ENCODE measurements at regions not wholly inside any gene's neighbourhood (a gene's known extent, or its start where the extent isn't known, plus 50 kb on each side); places are given as distances from the start of the nearest gene placed in this dataset.

GRCh38 chr2:146777181-146777580 lies 1067.6 kb upstream of the ACVR2A start:
- intact Hi-C loops (cut with DNase I, micrococcal nuclease): no loop called here
- ATAC-seq (ENCODE audit: poor library complexity): no peak
- H3K4me3 Mint-ChIP-seq: no peak overlapping the region
- no peaks in the 10 kb centered on the region for H3K36me3 Mint-ChIP-seq (ENCODE audit: low read depth)
- DNase-seq: no peak
- Histone ChIP-seq H3K27me3 (ENCODE audit: control insufficient read depth in 1 of 2, insufficient read depth in 2 of 2, low read length in 2 of 2) (no peaks in the 10 kb centered on the region), H3K4me3 (ENCODE audit: low read length) (no peak overlapping the region), H3K27ac (ENCODE audit: low read depth in 1 of 2, low read length in 2 of 2) (no peak overlapping the region), H3K36me3 (ENCODE audit: insufficient read depth, low read length) (no peaks in the 10 kb centered on the region), H3K4me1 (ENCODE audit: insufficient read depth, low read length) (no peaks in the 10 kb centered on the region), H3K9me3 (ENCODE audit: control insufficient read depth in 1 of 2, insufficient read depth in 1 of 2, low read length in 2 of 2) (no peaks in the 10 kb centered on the region)
- no peaks in the 10 kb centered on the region for H3K27me3 Mint-ChIP-seq
- POLR2A ChIA-PET: no interaction called here
- TF ChIP-seq CTCF (IDR thresholded peaks at IDR 0.05): no peak
- CTCF ChIA-PET: no interaction called here
- no peaks in the 10 kb centered on the region for H3K4me1 Mint-ChIP-seq (ENCODE audit: low read depth)
- no peaks in the 10 kb centered on the region for H3K9me3 Mint-ChIP-seq
- no peak overlapping the region for H3K27ac Mint-ChIP-seq

- H3K27me3 Mint-ChIP-seq: no peaks in the 10 kb centered on the region
- H3K4me3 Mint-ChIP-seq: no peak overlapping the region
- no peaks in the 10 kb centered on the region for H3K36me3 Mint-ChIP-seq (ENCODE audit: low read depth)
- H3K9me3 Mint-ChIP-seq: no peaks in the 10 kb centered on the region
- H3K4me1 Mint-ChIP-seq (ENCODE audit: low read depth): no peaks in the 10 kb centered on the region
- H3K4me3 ChIP-seq (ENCODE audit: low read length): no peak overlapping the region
- intact Hi-C loops (cut with DNase I, micrococcal nuclease): no loop called here
- H3K9me3 ChIP-seq (ENCODE audit: control insufficient read depth in 1 of 2, insufficient read depth in 1 of 2, low read length in 2 of 2): no peaks in the 10 kb centered on the region
- ChIA-PET POLR2A (interaction anchor here (0.6 kb wide), 1 partner anchor 223 kb away, joined by 3 read pairs; no protein-coding TSS in a partner anchor), CTCF (no interaction called here)
- H3K27me3 ChIP-seq (ENCODE audit: control insufficient read depth in 1 of 2, insufficient read depth in 2 of 2, low read length in 2 of 2): no peaks in the 10 kb centered on the region
- no peak overlapping the region for H3K27ac Mint-ChIP-seq
- ATAC-seq (ENCODE audit: poor library complexity): no peak
- no peak for DNase-seq
- no peak overlapping the region for H3K27ac ChIP-seq (ENCODE audit: low read depth in 1 of 2, low read length in 2 of 2)
- no peaks in the 10 kb centered on the region for H3K4me1 ChIP-seq (ENCODE audit: insufficient read depth, low read length)
- no peak for TF ChIP-seq CTCF (IDR thresholded peaks at IDR 0.05)
- H3K36me3 ChIP-seq (ENCODE audit: insufficient read depth, low read length): no peaks in the 10 kb centered on the region
These were observed 1068.2 kb upstream of the ACVR2A start for GRCh38 chr2:146776596-146776995.

GRCh38 chr2:146771531-146771930 lies 1073.3 kb upstream of the ACVR2A start:
- Mint-ChIP-seq H3K4me3 (no peak overlapping the region), H3K4me1 (ENCODE audit: low read depth) (no peaks in the 10 kb centered on the region), H3K27me3 (no peaks in the 10 kb centered on the region), H3K36me3 (ENCODE audit: low read depth) (no peaks in the 10 kb centered on the region), H3K9me3 (no peaks in the 10 kb centered on the region), H3K27ac (no peak overlapping the region)
- no peaks in the 10 kb centered on the region for H3K9me3 ChIP-seq (ENCODE audit: control insufficient read depth in 1 of 2, insufficient read depth in 1 of 2, low read length in 2 of 2)
- ChIA-PET CTCF (no interaction called here), POLR2A (no interaction called here)
- TF ChIP-seq CTCF (IDR thresholded peaks at IDR 0.05): no peak
- DNase-seq (no peak), ATAC-seq (ENCODE audit: poor library complexity) (no peak)
- no peaks in the 10 kb centered on the region for H3K27me3 ChIP-seq (ENCODE audit: control insufficient read depth in 1 of 2, insufficient read depth in 2 of 2, low read length in 2 of 2)
- H3K27ac ChIP-seq (ENCODE audit: low read depth in 1 of 2, low read length in 2 of 2): no peak overlapping the region
- H3K36me3 ChIP-seq (ENCODE audit: insufficient read depth, low read length): no peaks in the 10 kb centered on the region
- no peak overlapping the region for H3K4me3 ChIP-seq (ENCODE audit: low read length)
- intact Hi-C loops (cut with DNase I, micrococcal nuclease): no loop called here
- no peaks in the 10 kb centered on the region for H3K4me1 ChIP-seq (ENCODE audit: insufficient read depth, low read length)
